HepG2 (cell line): ENCODE measurements at regions not wholly inside any gene's neighbourhood (a gene's known extent, or its start where the extent isn't known, plus 50 kb on each side); places are given as distances from the start of the nearest gene placed in this dataset.

Experiments
- ATAC-seq: fragments of 200-7000 bp; cut with Tn5 transposase; 3 replicates; pipeline ENCODE4 v1.9.1; 2020; ENCODE audit warnings: mild to moderate bottlenecking, moderate library complexity
- BruUV-seq: library from RNA; stranded (reverse); fragments of 400-500 nt; replicated peaks from 2 replicates; lab custom pipeline; 2021; lab: Mats Ljungman, UMichigan
- CTCF ChIA-PET: fragments of 300-600 bp; formaldehyde crosslinking; extraction: SDS; loops from one replicate; lab custom pipeline; 2021; ENCODE audit warnings: low total read pairs, inconsistent platforms, low intra/inter-chr PET ratio; lab: Yijun Ruan, JAX
- POLR2A ChIA-PET: fragments of 350-600 bp; sonication (Branson Sonifier 250); formaldehyde crosslinking; loops from one replicate; lab custom pipeline; 2020; ENCODE audit warnings: antibody characterized with exemption, inconsistent platforms; lab: Yijun Ruan, JAX
- DNase-seq: peaks from one replicate; pipeline ENCODE4 v3.0.0-alpha.2; 2015; ENCODE audit warnings: low spot score
- FAIRE-seq: peaks from 3 replicates; lab custom pipeline; 2011; peaks lifted over from hg19 to GRCh38; lab: Jason Lieb, UNC
- H2AFZ ChIP-seq: one replicate; pipeline ENCODE4 v1.6.1; 2011; ENCODE audit warnings: low read length, inconsistent platforms
- H3K27ac ChIP-seq: fragments of 300-600 bp; 3 replicates; pipeline ENCODE4 v1.8.0; 2011; ENCODE audit warnings: mixed run types, mild to moderate bottlenecking, mixed read lengths, low read length, inconsistent platforms; ENCODE audit not compliant: insufficient read depth; ENCODE audit errors: extremely low read length
- H3K27me3 ChIP-seq, 2 experiments: fragments of 200-600 bp in 1 of 2; 2 replicates in 1 of 2; 3 replicates in 1 of 2; pipeline versions ENCODE4 v1.6.0 to v1.8.0; 2011; ENCODE audit warnings: low read length in 2 of 2, mild to moderate bottlenecking in 2 of 2, moderate library complexity in 2 of 2, inconsistent platforms in 1 of 2; ENCODE audit not compliant: insufficient read depth in 2 of 2, control insufficient read depth in 1 of 2
- H3K36me3 ChIP-seq, 2 experiments: fragments of 200-600 bp in 1 of 2; replicated peaks in 1 of 2; 2 replicates in 1 of 2; 3 replicates in 1 of 2; pipeline versions ENCODE4 v1.5.1 to v1.8.0; 2011; ENCODE audit warnings: low read length in 2 of 2, inconsistent platforms in 1 of 2; ENCODE audit not compliant: insufficient read depth in 2 of 2, control insufficient read depth in 1 of 2
- H3K4me1 ChIP-seq: 2 replicates; pipeline ENCODE4 v1.5.1; 2012; ENCODE audit warnings: low read length, inconsistent platforms; ENCODE audit not compliant: insufficient read depth
- H3K4me2 ChIP-seq: 2 replicates; pipeline ENCODE4 v1.6.0; 2011; ENCODE audit warnings: low read depth, low read length, inconsistent platforms
- H3K4me3 ChIP-seq, 3 experiments: fragments of 200-600 bp in 1 of 3; sonication (generic), shearing (Covaris generic) in 1 of 3; replicated peaks in 1 of 3; 2 replicates each; pipeline ENCODE4 v1.5.1; 2011 to 2016; ENCODE audit warnings: low read length in 3 of 3, inconsistent platforms in 2 of 3, low read depth in 2 of 3, mild to moderate bottlenecking in 2 of 3, control low read depth in 1 of 3, mixed read lengths in 1 of 3; ENCODE audit not compliant: insufficient read depth in 1 of 3
- H3K79me2 ChIP-seq: one replicate; pipeline ENCODE4 v1.6.1; 2011; ENCODE audit warnings: low read length, inconsistent platforms; ENCODE audit not compliant: insufficient read depth
- H3K9ac ChIP-seq: 2 replicates; pipeline ENCODE4 v1.6.0; 2011; ENCODE audit warnings: mild to moderate bottlenecking, low read depth, low read length, inconsistent platforms; ENCODE audit not compliant: insufficient read depth
- H3K9me3 ChIP-seq: 2 replicates; pipeline ENCODE4 v1.5.1; 2012; ENCODE audit warnings: mild to moderate bottlenecking, low read length
- H4K20me1 ChIP-seq: 2 replicates; pipeline ENCODE4 v1.6.0; 2011; ENCODE audit warnings: inconsistent platforms, mild to moderate bottlenecking, low read length, moderate library complexity; ENCODE audit not compliant: insufficient read depth
- ERF ChIP-seq: IDR thresholded peaks from 2 replicates; pipeline ENCODE4 v1.6.1; 2018; ENCODE audit warnings: missing biosample characterization, missing genetic modification reagents
- IKZF1 ChIP-seq: fragments of 450-650 bp; IDR thresholded peaks from 2 replicates; pipeline ENCODE4 v1.7.1; 2016
- ISL2 ChIP-seq: sonication (generic); formaldehyde crosslinking; IDR thresholded peaks from 2 replicates; pipeline ENCODE4 v1.5.0; 2020; ENCODE audit warnings: missing genetic modification reagents
- KLF12 ChIP-seq: sonication (generic); formaldehyde crosslinking; IDR thresholded peaks from 2 replicates; pipeline ENCODE4 v1.4.0; 2020; ENCODE audit warnings: missing genetic modification reagents, borderline replicate concordance
- PCBP1 ChIP-seq: fragments of 200-400 bp; formaldehyde crosslinking; IDR thresholded peaks from 2 replicates; pipeline ENCODE4 v1.6.1; 2017; ENCODE audit warnings: mild to moderate bottlenecking, low read depth, low read length, borderline replicate concordance
- PCBP2 ChIP-seq: fragments of 200-400 bp; formaldehyde crosslinking; optimal IDR thresholded peaks from 2 replicates; pipeline ENCODE3; 2018; ENCODE audit warnings: low read length, low read depth; ENCODE audit not compliant: poor library complexity, severe bottlenecking
- REL ChIP-seq: sonication (generic); formaldehyde crosslinking; conservative IDR thresholded peaks from 2 replicates; pipeline ENCODE4 v1.8.0; 2022; ENCODE audit warnings: mild to moderate bottlenecking, missing genetic modification reagents, moderate library complexity
- SP4 ChIP-seq: sonication (generic); formaldehyde crosslinking; IDR thresholded peaks from 2 replicates; pipeline ENCODE4 v1.8.1; 2023; ENCODE audit warnings: mild to moderate bottlenecking, missing genetic modification reagents
- TEAD3 ChIP-seq: optimal IDR thresholded peaks from 2 replicates; pipeline ENCODE3; 2016; ENCODE audit warnings: borderline replicate concordance
- ZBTB3 ChIP-seq: sonication (generic); formaldehyde crosslinking; IDR thresholded peaks from 2 replicates; pipeline ENCODE4 v1.4.0; 2020; ENCODE audit warnings: low read depth, mild to moderate bottlenecking, moderate library complexity, missing genetic modification reagents, borderline replicate concordance
- ZC3H4 ChIP-seq: sonication (generic); formaldehyde crosslinking; IDR thresholded peaks from 2 replicates; pipeline ENCODE4 v1.4.0; 2020; ENCODE audit warnings: missing genetic modification reagents, borderline replicate concordance
- ZNF207 ChIP-seq: fragments of 450-650 bp; IDR thresholded peaks from 2 replicates; pipeline ENCODE4 v1.6.1; 2016; ENCODE audit warnings: antibody characterized with exemption, borderline replicate concordance
- ZNF343 ChIP-seq: sonication (generic); formaldehyde crosslinking; IDR thresholded peaks from 2 replicates; pipeline ENCODE4 v1.4.0; 2020; ENCODE audit warnings: mild to moderate bottlenecking, missing genetic modification reagents
- ZNF543 ChIP-seq: sonication (generic); formaldehyde crosslinking; IDR thresholded peaks from 2 replicates; pipeline ENCODE4 v1.4.0; 2020; ENCODE audit warnings: mild to moderate bottlenecking, missing genetic modification reagents
- ZNF747 ChIP-seq: sonication (generic); formaldehyde crosslinking; IDR thresholded peaks from 2 replicates; pipeline ENCODE4 v1.8.1; 2023; ENCODE audit warnings: missing genetic modification reagents, mild to moderate bottlenecking, borderline replicate concordance
- ZNF782 ChIP-seq: sonication (generic); formaldehyde crosslinking; IDR thresholded peaks from 2 replicates; pipeline ENCODE4 v1.4.0; 2020; ENCODE audit warnings: missing genetic modification reagents, mild to moderate bottlenecking, borderline replicate concordance
- WGBS: methylation state at CpG from one replicate; pipeline ENCODE4 v1.1.6; 2017; ENCODE audit warnings: low lambda C conversion rate; 5-methylcytosine and 5-hydroxymethylcytosine counted together
- in situ Hi-C: cut with HindIII; loops from 2 replicates; pipeline ENCODE4 v1.10.0; 2017; ENCODE audit warnings: low pct_unique_long_range_greater_than_20kb; ENCODE audit not compliant: extremely low pct_ligation_motif_present
- intact Hi-C: fragments of 100-400 bp; cut with micrococcal nuclease; formaldehyde crosslinking; loops from one replicate; pipeline ENCODE4 v1.10.0; 2022; ENCODE audit not compliant: unreplicated experiment
- TF ChIP-seq, protein P1 (sequence below): sonication (generic); formaldehyde crosslinking; conservative IDR thresholded peaks from 2 replicates; pipeline ENCODE4 v1.8.0; 2022; ENCODE audit warnings: missing genetic modification reagents
- TF ChIP-seq, protein P2 (sequence below): IDR thresholded peaks from 2 replicates; pipeline ENCODE4 v1.6.1; 2016; ENCODE audit warnings: mild to moderate bottlenecking, missing biosample characterization, missing genetic modification reagents
- TF ChIP-seq, protein P3 (sequence below): sonication (generic); formaldehyde crosslinking; IDR thresholded peaks from 2 replicates; pipeline ENCODE4 v1.4.0; 2020; ENCODE audit warnings: missing genetic modification reagents, borderline replicate concordance

DNA sequence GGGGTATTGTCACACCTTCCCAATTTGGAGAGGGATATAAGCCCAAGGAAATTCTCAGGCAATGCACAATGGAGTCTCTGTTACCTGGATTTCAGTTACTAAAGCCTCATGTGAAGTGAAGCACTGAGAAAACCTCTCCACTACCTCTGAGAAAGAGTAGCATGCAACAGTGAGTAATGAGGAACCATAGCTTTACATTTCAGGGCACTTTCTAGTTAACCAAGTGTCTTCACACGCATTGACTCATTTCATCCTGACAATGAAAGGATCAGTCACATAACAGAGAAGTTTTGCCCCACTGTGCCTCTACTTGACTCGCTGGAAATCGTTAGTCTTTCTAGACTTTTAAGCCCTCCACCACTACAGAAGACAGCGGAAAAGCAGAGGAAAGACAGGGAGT is 86.2 kb upstream of the ARID1B start:
- Histone ChIP-seq H3K4me1 (peaks cover 13% of the 10 kb centered on the region), H3K9me3 (no peaks in the 10 kb centered on the region), H3K27me3 (peaks cover 0 to 21% of the 10 kb centered on the region in 2 experiments; a peak in 3 of 5 replicates), H3K9ac (no peak overlapping the region), H3K79me2 (no peaks in the 10 kb centered on the region), H3K36me3 (no peaks in the 10 kb centered on the region), H3K27ac (no peak overlapping the region), H2AFZ (no peak overlapping the region), H3K4me3 (no peak overlapping the region), H3K4me2 (no peak overlapping the region), H4K20me1 (no peaks in the 10 kb centered on the region)
- no peak for ATAC-seq
- intact Hi-C loops: no loop called here
- CTCF ChIA-PET: no interaction called here
- POLR2A ChIA-PET: no interaction called here
- FAIRE-seq: no peak
- WGBS: 27% methylated on average over 4 of the region's 4 CpGs
- no TSS peak for BruUV-seq
- in situ Hi-C loops: no loop called here
- no peak for DNase-seq
- TF ChIP-seq ZNF782 (CRISPR knock-in tag) (no peak), ZC3H4 (CRISPR knock-in tag) (no peak), ZNF747 (CRISPR knock-in tag) (no peak), REL (CRISPR knock-in tag) (no peak), ZNF343 (CRISPR knock-in tag) (no peak), SP4 (no peak), PCBP1 (no peak), ISL2 (no peak), ERF (CRISPR knock-in tag) (no peak), PCBP2 (no peak), TEAD3 (no peak), IKZF1 (no peak), KLF12 (CRISPR knock-in tag) (no peak), ZBTB3 (CRISPR knock-in tag) (no peak), ZNF207 (no peak), ZNF543 (CRISPR knock-in tag) (no peak)
- TF ChIP-seq, protein P1, sequence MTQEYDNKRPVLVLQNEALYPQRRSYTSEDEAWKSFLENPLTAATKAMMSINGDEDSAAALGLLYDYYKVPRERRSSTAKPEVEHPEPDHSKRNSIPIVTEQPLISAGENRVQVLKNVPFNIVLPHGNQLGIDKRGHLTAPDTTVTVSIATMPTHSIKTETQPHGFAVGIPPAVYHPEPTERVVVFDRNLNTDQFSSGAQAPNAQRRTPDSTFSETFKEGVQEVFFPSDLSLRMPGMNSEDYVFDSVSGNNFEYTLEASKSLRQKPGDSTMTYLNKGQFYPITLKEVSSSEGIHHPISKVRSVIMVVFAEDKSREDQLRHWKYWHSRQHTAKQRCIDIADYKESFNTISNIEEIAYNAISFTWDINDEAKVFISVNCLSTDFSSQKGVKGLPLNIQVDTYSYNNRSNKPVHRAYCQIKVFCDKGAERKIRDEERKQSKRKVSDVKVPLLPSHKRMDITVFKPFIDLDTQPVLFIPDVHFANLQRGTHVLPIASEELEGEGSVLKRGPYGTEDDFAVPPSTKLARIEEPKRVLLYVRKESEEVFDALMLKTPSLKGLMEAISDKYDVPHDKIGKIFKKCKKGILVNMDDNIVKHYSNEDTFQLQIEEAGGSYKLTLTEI (CRISPR knock-in tag): no peak
- TF ChIP-seq, protein P2, sequence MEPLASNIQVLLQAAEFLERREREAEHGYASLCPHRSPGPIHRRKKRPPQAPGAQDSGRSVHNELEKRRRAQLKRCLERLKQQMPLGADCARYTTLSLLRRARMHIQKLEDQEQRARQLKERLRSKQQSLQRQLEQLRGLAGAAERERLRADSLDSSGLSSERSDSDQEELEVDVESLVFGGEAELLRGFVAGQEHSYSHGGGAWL (CRISPR knock-in tag): no peak
- TF ChIP-seq, protein P3, sequence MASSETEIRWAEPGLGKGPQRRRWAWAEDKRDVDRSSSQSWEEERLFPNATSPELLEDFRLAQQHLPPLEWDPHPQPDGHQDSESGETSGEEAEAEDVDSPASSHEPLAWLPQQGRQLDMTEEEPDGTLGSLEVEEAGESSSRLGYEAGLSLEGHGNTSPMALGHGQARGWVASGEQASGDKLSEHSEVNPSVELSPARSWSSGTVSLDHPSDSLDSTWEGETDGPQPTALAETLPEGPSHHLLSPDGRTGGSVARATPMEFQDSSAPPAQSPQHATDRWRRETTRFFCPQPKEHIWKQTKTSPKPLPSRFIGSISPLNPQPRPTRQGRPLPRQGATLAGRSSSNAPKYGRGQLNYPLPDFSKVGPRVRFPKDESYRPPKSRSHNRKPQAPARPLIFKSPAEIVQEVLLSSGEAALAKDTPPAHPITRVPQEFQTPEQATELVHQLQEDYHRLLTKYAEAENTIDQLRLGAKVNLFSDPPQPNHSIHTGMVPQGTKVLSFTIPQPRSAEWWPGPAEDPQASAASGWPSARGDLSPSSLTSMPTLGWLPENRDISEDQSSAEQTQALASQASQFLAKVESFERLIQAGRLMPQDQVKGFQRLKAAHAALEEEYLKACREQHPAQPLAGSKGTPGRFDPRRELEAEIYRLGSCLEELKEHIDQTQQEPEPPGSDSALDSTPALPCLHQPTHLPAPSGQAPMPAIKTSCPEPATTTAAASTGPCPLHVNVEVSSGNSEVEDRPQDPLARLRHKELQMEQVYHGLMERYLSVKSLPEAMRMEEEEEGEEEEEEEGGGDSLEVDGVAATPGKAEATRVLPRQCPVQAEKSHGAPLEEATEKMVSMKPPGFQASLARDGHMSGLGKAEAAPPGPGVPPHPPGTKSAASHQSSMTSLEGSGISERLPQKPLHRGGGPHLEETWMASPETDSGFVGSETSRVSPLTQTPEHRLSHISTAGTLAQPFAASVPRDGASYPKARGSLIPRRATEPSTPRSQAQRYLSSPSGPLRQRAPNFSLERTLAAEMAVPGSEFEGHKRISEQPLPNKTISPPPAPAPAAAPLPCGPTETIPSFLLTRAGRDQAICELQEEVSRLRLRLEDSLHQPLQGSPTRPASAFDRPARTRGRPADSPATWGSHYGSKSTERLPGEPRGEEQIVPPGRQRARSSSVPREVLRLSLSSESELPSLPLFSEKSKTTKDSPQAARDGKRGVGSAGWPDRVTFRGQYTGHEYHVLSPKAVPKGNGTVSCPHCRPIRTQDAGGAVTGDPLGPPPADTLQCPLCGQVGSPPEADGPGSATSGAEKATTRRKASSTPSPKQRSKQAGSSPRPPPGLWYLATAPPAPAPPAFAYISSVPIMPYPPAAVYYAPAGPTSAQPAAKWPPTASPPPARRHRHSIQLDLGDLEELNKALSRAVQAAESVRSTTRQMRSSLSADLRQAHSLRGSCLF (CRISPR knock-in tag): no peak
